ENCODE measurements at regions not wholly inside any gene's neighbourhood (a gene's known extent, or its start where the extent isn't known, plus 50 kb on each side); places are given as distances from the start of the nearest gene placed in this dataset.

DNA sequence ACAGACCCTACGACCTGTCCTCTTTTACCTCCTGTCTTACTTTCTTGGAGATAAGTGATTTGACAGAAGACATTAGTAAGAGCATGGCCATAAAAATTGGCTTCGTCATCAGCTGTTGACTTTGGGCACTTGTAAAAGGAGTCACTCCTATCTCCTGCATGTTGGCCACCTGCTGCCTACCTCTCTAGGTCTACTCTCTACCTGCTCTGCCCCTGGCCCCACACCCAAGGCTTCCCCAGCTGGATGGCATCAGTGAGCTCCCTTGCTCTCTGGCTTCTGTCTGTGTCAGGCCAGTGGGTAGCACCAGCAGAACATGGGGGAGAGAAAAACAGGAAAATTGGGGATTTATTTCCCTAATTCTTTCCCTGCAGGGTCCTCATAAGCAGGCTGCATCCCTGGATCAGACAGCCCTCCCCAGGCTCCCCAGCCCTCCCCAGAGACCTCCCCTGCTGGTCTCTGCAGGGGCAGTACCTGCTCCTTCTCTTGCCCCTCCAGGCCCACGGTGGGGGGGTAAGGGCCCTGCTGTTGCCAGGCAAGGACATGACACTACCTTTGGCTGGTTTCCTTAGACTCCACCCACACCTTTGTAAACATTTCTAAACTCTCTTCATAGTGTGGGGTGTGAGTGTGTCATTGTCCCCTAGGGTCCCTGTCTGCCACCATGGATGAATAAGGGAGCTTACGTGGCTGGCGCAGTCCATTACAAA, 157.0 kb upstream of the NECTIN1 start:
- no peak for TF ChIP-seq CTCF (IDR thresholded peaks at IDR 0.05)
- no peak for TF ChIP-seq POLR2A (IDR thresholded peaks at IDR 0.05)

All from Peyer's patch (tissue), 4 donors.